HEK293T (cell line): ENCODE measurements at regions not wholly inside any gene's neighbourhood (a gene's known extent, or its start where the extent isn't known, plus 50 kb on each side); places are given as distances from the start of the nearest gene placed in this dataset.

Experiments
- CTCF ChIA-PET: fragments of 350-600 bp; formaldehyde crosslinking; extraction: SDS; loops from one replicate; lab custom pipeline; 2021; ENCODE audit warnings: antibody characterized with exemption, inconsistent platforms; lab: Yijun Ruan, JAX
- POLR2A ChIA-PET: fragments of 350-600 bp; formaldehyde crosslinking; extraction: SDS; loops from one replicate; lab custom pipeline; 2020; ENCODE audit warnings: antibody characterized with exemption, inconsistent platforms; lab: Yijun Ruan, JAX
- DNase-seq: peaks from one replicate; pipeline ENCODE4 v3.0.0; 2012; ENCODE audit warnings: mixed read lengths; ENCODE audit errors: extremely low spot score
- ARNT ChIP-seq: fragments of 450-650 bp; IDR thresholded peaks from 2 replicates; pipeline ENCODE4 v1.6.1; 2017; ENCODE audit warnings: mild to moderate bottlenecking
- BHLHE40 ChIP-seq: fragments of 450-650 bp; IDR thresholded peaks from 2 replicates; pipeline ENCODE4 v1.6.1; 2016; ENCODE audit warnings: mild to moderate bottlenecking, moderate library complexity, borderline replicate concordance
- CTBP1 ChIP-seq: fragments of 450-650 bp; IDR thresholded peaks from 2 replicates; pipeline ENCODE4 v1.6.1; 2016; ENCODE audit warnings: borderline replicate concordance
- ELF4 ChIP-seq: fragments of 450-650 bp; IDR thresholded peaks from 2 replicates; pipeline ENCODE4 v1.6.1; 2017; ENCODE audit warnings: antibody characterized with exemption
- FOXA1 ChIP-seq: fragments of 450-650 bp; IDR thresholded peaks from 2 replicates; pipeline ENCODE4 v1.6.1; 2016; ENCODE audit warnings: mild to moderate bottlenecking
- FOXK2 ChIP-seq: fragments of 450-650 bp; IDR thresholded peaks from 2 replicates; pipeline ENCODE4 v1.6.1; 2016; ENCODE audit warnings: mild to moderate bottlenecking
- FOXM1 ChIP-seq: fragments of 450-650 bp; IDR thresholded peaks from 2 replicates; pipeline ENCODE4 v1.6.1; 2017; ENCODE audit warnings: mild to moderate bottlenecking, borderline replicate concordance
- HDGF ChIP-seq: fragments of 450-650 bp; IDR thresholded peaks from 2 replicates; pipeline ENCODE4 v1.6.1; 2017; ENCODE audit warnings: antibody characterized with exemption, borderline replicate concordance
- L3MBTL2 ChIP-seq: fragments of 450-650 bp; conservative IDR thresholded peaks from 2 replicates; pipeline ENCODE4 v1.6.1; 2016; ENCODE audit warnings: mild to moderate bottlenecking
- LEF1 ChIP-seq: fragments of 450-650 bp; IDR thresholded peaks from 2 replicates; pipeline ENCODE4 v1.6.1; 2017; ENCODE audit warnings: mild to moderate bottlenecking, borderline replicate concordance
- NFRKB ChIP-seq: fragments of 450-650 bp; IDR thresholded peaks from 2 replicates; pipeline ENCODE4 v1.6.1; 2016; ENCODE audit warnings: mild to moderate bottlenecking, moderate library complexity
- PKNOX1 ChIP-seq: fragments of 450-650 bp; IDR thresholded peaks from 2 replicates; pipeline ENCODE4 v1.6.1; 2016
- SP1 ChIP-seq: fragments of 450-650 bp; IDR thresholded peaks from 2 replicates; pipeline ENCODE4 v1.6.1; 2017
- SUZ12 ChIP-seq: fragments of 450-650 bp; IDR thresholded peaks from 2 replicates; pipeline ENCODE4 v1.6.1; 2016; ENCODE audit warnings: mild to moderate bottlenecking
- TARDBP ChIP-seq: fragments of 450-650 bp; IDR thresholded peaks from 2 replicates; pipeline ENCODE4 v1.6.1; 2016
- ZNF384 ChIP-seq: fragments of 450-650 bp; IDR thresholded peaks from 2 replicates; pipeline ENCODE4 v1.6.1; 2016

GRCh38 chr11:128095466-128095981 lies 491.8 kb downstream of the ETS1 start:
- CTCF ChIA-PET: no interaction called here
- no peak for DNase-seq
- TF ChIP-seq FOXK2 (no peak), TARDBP (no peak), ZNF384 (no peak)
- POLR2A ChIA-PET: no interaction called here

GRCh38 chr11:128093689-128094088 lies 493.7 kb downstream of the ETS1 start:
- CTCF ChIA-PET: no interaction called here

GRCh38 chr11:128089962-128090361 lies 497.4 kb downstream of the ETS1 start:
- ChIA-PET POLR2A (no interaction called here), CTCF (interaction anchor here (0.6 kb wide), 1 partner anchor 49 kb away, joined by 3 read pairs; no protein-coding TSS in a partner anchor)

More at GRCh38 chr11:128093689-128094088, 493.7 kb downstream of the ETS1 start:
- TF ChIP-seq SP1 (no peak), NFRKB (no peak), PKNOX1 (no peak), SUZ12 (no peak), TARDBP (no peak), FOXK2 (no peak), FOXM1 (no peak), L3MBTL2 (no peak), FOXA1 (no peak), ARNT (no peak), HDGF (no peak), CTBP1 (no peak), BHLHE40 (no peak), ELF4 (no peak), LEF1 (no peak), ZNF384 (no peak)
- no peak for DNase-seq
- POLR2A ChIA-PET: no interaction called here

GRCh38 chr11:128086794-128087193 lies 500.6 kb downstream of the ETS1 start:
- ChIA-PET POLR2A (no interaction called here), CTCF (no interaction called here)
- TF ChIP-seq FOXK2 (no peak), HDGF (no peak), FOXA1 (no peak), ARNT (no peak), NFRKB (no peak), ELF4 (no peak), CTBP1 (no peak), BHLHE40 (no peak), SP1 (no peak), PKNOX1 (no peak), L3MBTL2 (no peak), FOXM1 (no peak), LEF1 (no peak), ZNF384 (no peak)
- no peak for DNase-seq

More at GRCh38 chr11:128089962-128090361, 497.4 kb downstream of the ETS1 start:
- DNase-seq: no peak
- TF ChIP-seq SUZ12 (no peak), L3MBTL2 (no peak), ARNT (no peak), SP1 (no peak), FOXM1 (no peak), BHLHE40 (no peak), FOXK2 (no peak), HDGF (no peak)

GRCh38 chr11:128085276-128085675 lies 502.1 kb downstream of the ETS1 start:
- TF ChIP-seq PKNOX1: no peak
- TF ChIP-seq L3MBTL2: no peak
- TF ChIP-seq CTBP1: no peak
- no peak for TF ChIP-seq NFRKB
- TF ChIP-seq SUZ12: no peak
- TF ChIP-seq BHLHE40: no peak
- no peak for TF ChIP-seq LEF1
- no peak for TF ChIP-seq ELF4
- no peak for TF ChIP-seq SP1
- TF ChIP-seq ARNT: no peak
- TF ChIP-seq TARDBP: no peak
- TF ChIP-seq HDGF: no peak
- TF ChIP-seq FOXM1: no peak
- no peak for TF ChIP-seq FOXK2
- ChIA-PET POLR2A (no interaction called here), CTCF (no interaction called here)
- DNase-seq: no peak

GRCh38 chr11:128082574-128082973 lies 504.8 kb downstream of the ETS1 start:
- DNase-seq: no peak
- POLR2A ChIA-PET: no interaction called here
- CTCF ChIA-PET: no interaction called here
- TF ChIP-seq SP1 (no peak), L3MBTL2 (no peak), FOXM1 (no peak), CTBP1 (no peak), SUZ12 (no peak), PKNOX1 (no peak)
